ENCODE measurements at regions not wholly inside any gene's neighbourhood (a gene's known extent, or its start where the extent isn't known, plus 50 kb on each side); places are given as distances from the start of the nearest gene placed in this dataset.

GRCh38 chr15:87369269-87369668 is 887.3 kb downstream of the NTRK3 start:
- Histone ChIP-seq H2AFZ (ENCODE audit: low read depth, low read length) (no peak overlapping the region), H4K20me1 (ENCODE audit: insufficient read depth, low read length) (no peaks in the 10 kb centered on the region), H3K36me3 (ENCODE audit: insufficient read depth, low read length) (no peaks in the 10 kb centered on the region), H3K9me3 (ENCODE audit: insufficient read depth, low read length, severe bottlenecking) (no peaks in the 10 kb centered on the region), H3K9ac (ENCODE audit: low read depth, low read length) (no peak overlapping the region), H3K27ac (ENCODE audit: low read length) (no peak overlapping the region), H3K4me2 (ENCODE audit: insufficient read depth, low read length) (no peak overlapping the region), H3K4me1 (ENCODE audit: insufficient read depth, low read length) (no peaks in the 10 kb centered on the region), H3K27me3 (ENCODE audit: insufficient read depth, low read length, poor library complexity) (no peaks in the 10 kb centered on the region), H3K4me3 (ENCODE audit: low read depth in 1 of 2, low read length in 2 of 2) (no peak overlapping the region), H3K79me2 (ENCODE audit: insufficient read depth, low read length) (no peaks in the 10 kb centered on the region)
- no peak for DNase-seq
- TF ChIP-seq, protein P1, sequence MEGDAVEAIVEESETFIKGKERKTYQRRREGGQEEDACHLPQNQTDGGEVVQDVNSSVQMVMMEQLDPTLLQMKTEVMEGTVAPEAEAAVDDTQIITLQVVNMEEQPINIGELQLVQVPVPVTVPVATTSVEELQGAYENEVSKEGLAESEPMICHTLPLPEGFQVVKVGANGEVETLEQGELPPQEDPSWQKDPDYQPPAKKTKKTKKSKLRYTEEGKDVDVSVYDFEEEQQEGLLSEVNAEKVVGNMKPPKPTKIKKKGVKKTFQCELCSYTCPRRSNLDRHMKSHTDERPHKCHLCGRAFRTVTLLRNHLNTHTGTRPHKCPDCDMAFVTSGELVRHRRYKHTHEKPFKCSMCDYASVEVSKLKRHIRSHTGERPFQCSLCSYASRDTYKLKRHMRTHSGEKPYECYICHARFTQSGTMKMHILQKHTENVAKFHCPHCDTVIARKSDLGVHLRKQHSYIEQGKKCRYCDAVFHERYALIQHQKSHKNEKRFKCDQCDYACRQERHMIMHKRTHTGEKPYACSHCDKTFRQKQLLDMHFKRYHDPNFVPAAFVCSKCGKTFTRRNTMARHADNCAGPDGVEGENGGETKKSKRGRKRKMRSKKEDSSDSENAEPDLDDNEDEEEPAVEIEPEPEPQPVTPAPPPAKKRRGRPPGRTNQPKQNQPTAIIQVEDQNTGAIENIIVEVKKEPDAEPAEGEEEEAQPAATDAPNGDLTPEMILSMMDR (IDR thresholded peaks at IDR 0.05; ENCODE audit: borderline replicate concordance, extremely low read depth, low read length, poor library complexity, severe bottlenecking) = no peak
- TF ChIP-seq EZH2 (IDR thresholded peaks at IDR 0.05; ENCODE audit: borderline replicate concordance, low read depth, low read length, severe bottlenecking) = no peak
- ATAC-seq (ENCODE audit: insufficient read depth, low read depth) = no peak

DNA sequence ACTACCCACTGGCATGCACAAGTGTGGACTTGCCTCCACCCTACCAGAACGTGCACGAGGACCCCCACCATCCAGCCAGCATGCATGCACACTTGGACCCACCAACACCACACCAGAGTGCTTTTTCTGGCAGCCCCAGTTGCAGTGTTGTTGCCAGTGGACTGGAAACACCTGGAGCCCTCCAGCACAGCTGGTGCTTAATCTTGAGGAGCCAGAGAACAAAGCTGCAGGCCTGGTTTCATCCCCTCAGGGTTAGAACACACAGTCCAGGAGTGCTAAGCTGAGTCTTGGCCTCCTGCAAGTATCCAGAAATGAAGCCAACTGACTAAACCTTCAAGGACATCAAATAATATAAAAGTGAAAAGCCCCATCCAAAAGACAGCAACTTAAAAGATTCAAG is 888.0 kb downstream of the NTRK3 start:
- no peaks in the 10 kb centered on the region for H3K79me2 ChIP-seq (ENCODE audit: insufficient read depth, low read length)
- H4K20me1 ChIP-seq (ENCODE audit: insufficient read depth, low read length) = no peaks in the 10 kb centered on the region
- no peak for DNase-seq
- no peak overlapping the region for H3K4me3 ChIP-seq (ENCODE audit: low read depth in 1 of 2, low read length in 2 of 2)
- H3K27ac ChIP-seq (ENCODE audit: low read length) = no peak overlapping the region
- H2AFZ ChIP-seq (ENCODE audit: low read depth, low read length) = no peak overlapping the region
- H3K9me3 ChIP-seq (ENCODE audit: insufficient read depth, low read length, severe bottlenecking) = no peaks in the 10 kb centered on the region
- ATAC-seq (ENCODE audit: insufficient read depth, low read depth) = no peak
- H3K4me2 ChIP-seq (ENCODE audit: insufficient read depth, low read length) = no peak overlapping the region
- TF ChIP-seq EZH2 (IDR thresholded peaks at IDR 0.05; ENCODE audit: borderline replicate concordance, low read depth, low read length, severe bottlenecking) = no peak
- H3K27me3 ChIP-seq (ENCODE audit: insufficient read depth, low read length, poor library complexity) = no peaks in the 10 kb centered on the region
- H3K36me3 ChIP-seq (ENCODE audit: insufficient read depth, low read length) = no peaks in the 10 kb centered on the region
- no peak overlapping the region for H3K9ac ChIP-seq (ENCODE audit: low read depth, low read length)
- H3K4me1 ChIP-seq (ENCODE audit: insufficient read depth, low read length) = no peaks in the 10 kb centered on the region

- H3K4me2 ChIP-seq (ENCODE audit: insufficient read depth, low read length) = no peak overlapping the region
- no peak overlapping the region for H3K9ac ChIP-seq (ENCODE audit: low read depth, low read length)
- no peaks in the 10 kb centered on the region for H3K79me2 ChIP-seq (ENCODE audit: insufficient read depth, low read length)
- no peak overlapping the region for H2AFZ ChIP-seq (ENCODE audit: low read depth, low read length)
- H3K4me1 ChIP-seq (ENCODE audit: insufficient read depth, low read length) = no peaks in the 10 kb centered on the region
- H3K27ac ChIP-seq (ENCODE audit: low read length) = no peak overlapping the region
- H3K36me3 ChIP-seq (ENCODE audit: insufficient read depth, low read length) = no peaks in the 10 kb centered on the region
- no peaks in the 10 kb centered on the region for H3K9me3 ChIP-seq (ENCODE audit: insufficient read depth, low read length, severe bottlenecking)
- no peak overlapping the region for H3K4me3 ChIP-seq (ENCODE audit: low read depth in 1 of 2, low read length in 2 of 2)
- DNase-seq (no peak), ATAC-seq (ENCODE audit: insufficient read depth, low read depth) (no peak)
- no peaks in the 10 kb centered on the region for H3K27me3 ChIP-seq (ENCODE audit: insufficient read depth, low read length, poor library complexity)
- no peak for TF ChIP-seq EZH2 (IDR thresholded peaks at IDR 0.05; ENCODE audit: borderline replicate concordance, low read depth, low read length, severe bottlenecking)
- TF ChIP-seq, protein P1 (IDR thresholded peaks at IDR 0.05; ENCODE audit: borderline replicate concordance, extremely low read depth, low read length, poor library complexity, severe bottlenecking) = no peak
- no peaks in the 10 kb centered on the region for H4K20me1 ChIP-seq (ENCODE audit: insufficient read depth, low read length)
Measured at GRCh38 chr15:87365186-87365585, 891.4 kb downstream of the NTRK3 start.

- no peak overlapping the region for H3K4me3 ChIP-seq (ENCODE audit: low read depth in 1 of 2, low read length in 2 of 2)
- no peak overlapping the region for H3K4me2 ChIP-seq (ENCODE audit: insufficient read depth, low read length)
- no peak overlapping the region for H3K27ac ChIP-seq (ENCODE audit: low read length)
- DNase-seq (no peak), ATAC-seq (ENCODE audit: insufficient read depth, low read depth) (no peak)
- H3K36me3 ChIP-seq (ENCODE audit: insufficient read depth, low read length) = no peaks in the 10 kb centered on the region
- no peaks in the 10 kb centered on the region for H3K79me2 ChIP-seq (ENCODE audit: insufficient read depth, low read length)
- no peaks in the 10 kb centered on the region for H4K20me1 ChIP-seq (ENCODE audit: insufficient read depth, low read length)
- no peaks in the 10 kb centered on the region for H3K4me1 ChIP-seq (ENCODE audit: insufficient read depth, low read length)
- no peaks in the 10 kb centered on the region for H3K27me3 ChIP-seq (ENCODE audit: insufficient read depth, low read length, poor library complexity)
- no peak overlapping the region for H3K9ac ChIP-seq (ENCODE audit: low read depth, low read length)
- no peak for TF ChIP-seq EZH2 (IDR thresholded peaks at IDR 0.05; ENCODE audit: borderline replicate concordance, low read depth, low read length, severe bottlenecking)
- TF ChIP-seq, protein P1 (IDR thresholded peaks at IDR 0.05; ENCODE audit: borderline replicate concordance, extremely low read depth, low read length, poor library complexity, severe bottlenecking) = no peak
- no peak overlapping the region for H2AFZ ChIP-seq (ENCODE audit: low read depth, low read length)
- H3K9me3 ChIP-seq (ENCODE audit: insufficient read depth, low read length, severe bottlenecking) = no peaks in the 10 kb centered on the region
Measured at GRCh38 chr15:87362531-87362930, 894.0 kb downstream of the NTRK3 start.
